H1 (cell line): ENCODE measurements at regions not wholly inside any gene's neighbourhood (a gene's known extent, or its start where the extent isn't known, plus 50 kb on each side); places are given as distances from the start of the nearest gene placed in this dataset.

Experiments used
- CTCF ChIA-PET: fragments of 300-600 bp; sonication (Branson Sonifier 250); formaldehyde crosslinking; loops from one replicate; lab custom pipeline; 2021; ENCODE audit not compliant: partially characterized antibody; lab: Charles Lee
- POLR2A ChIA-PET: fragments of 300-600 bp; sonication (Branson Sonifier 250); formaldehyde crosslinking; loops from one replicate; lab custom pipeline; 2021; ENCODE audit warnings: inconsistent platforms; ENCODE audit not compliant: partially characterized antibody; lab: Charles Lee
- DNase-seq, 2 experiments: peaks; one replicate each; pipeline versions ENCODE4 v3.0.0 to v3.0.0-alpha.2; 2010 to 2022; ENCODE audit warnings: low spot score in 2 of 2, low read depth in 1 of 2, mixed read lengths in 1 of 2
- FAIRE-seq: peaks from 2 replicates; lab custom pipeline; 2011; peaks lifted over from hg19 to GRCh38; lab: Jason Lieb, UNC
- H2AFZ ChIP-seq: 2 replicates; pipeline ENCODE4 v1.8.1; 2012; ENCODE audit warnings: low read length, inconsistent platforms
- H2AK5ac ChIP-seq: 2 replicates; pipeline ENCODE4 v1.6.1; 2013; ENCODE audit warnings: low read depth, low read length
- H2BK120ac ChIP-seq: replicated peaks from 2 replicates; pipeline ENCODE3; 2013; ENCODE audit warnings: low read depth, low read length, inconsistent platforms
- H2BK12ac ChIP-seq: 2 replicates; pipeline ENCODE4 v1.6.1; 2013; ENCODE audit warnings: low read depth, low read length
- H2BK15ac ChIP-seq: 2 replicates; pipeline ENCODE4 v1.6.1; 2013; ENCODE audit warnings: low read length
- H2BK20ac ChIP-seq: 2 replicates; pipeline ENCODE4 v1.6.1; 2013; ENCODE audit warnings: low read length
- H2BK5ac ChIP-seq: 2 replicates; pipeline ENCODE4 v1.6.1; 2013; ENCODE audit warnings: low read depth, low read length
- H3K14ac ChIP-seq: 2 replicates; pipeline ENCODE4 v1.6.1; 2013; ENCODE audit warnings: inconsistent platforms; ENCODE audit not compliant: insufficient read length
- H3K18ac ChIP-seq: 2 replicates; pipeline ENCODE4 v1.6.1; 2013; ENCODE audit warnings: low read length; ENCODE audit errors: extremely low read depth
- H3K23ac ChIP-seq: 2 replicates; pipeline ENCODE4 v1.6.1; 2013; ENCODE audit warnings: inconsistent platforms; ENCODE audit not compliant: insufficient read length
- H3K23me2 ChIP-seq: 2 replicates; pipeline ENCODE4 v1.6.1; 2013; ENCODE audit warnings: low read depth, low read length
- H3K27ac ChIP-seq: 2 replicates; pipeline ENCODE4 v1.6.1; 2011; ENCODE audit warnings: low read depth, low read length, inconsistent platforms
- H3K27me3 ChIP-seq, 4 experiments: replicated peaks in 1 of 4; 1 replicate in 1 of 4; 2 replicates in 3 of 4; pipeline versions ENCODE4 v1.6.1 to v1.8.1; 2011 to 2013; ENCODE audit warnings: low read length in 3 of 4, mild to moderate bottlenecking in 3 of 4, inconsistent platforms in 2 of 4, mixed read lengths in 2 of 4, moderate library complexity in 1 of 4; ENCODE audit not compliant: control insufficient read depth in 3 of 4, insufficient read depth in 3 of 4; ENCODE audit errors: extremely low read depth in 1 of 4
- H3K36me3 ChIP-seq, 4 experiments: 2 replicates each; pipeline versions ENCODE4 v1.6.1 to v1.8.1; 2011 to 2013; ENCODE audit warnings: mild to moderate bottlenecking in 4 of 4, low read length in 3 of 4, moderate library complexity in 2 of 4, control low read depth in 1 of 4, inconsistent platforms in 1 of 4; ENCODE audit not compliant: insufficient read depth in 4 of 4, control insufficient read depth in 2 of 4
- H3K4ac ChIP-seq: replicated peaks from 2 replicates; pipeline ENCODE3; 2013; ENCODE audit warnings: low read length, low read depth, mixed read lengths, inconsistent platforms; ENCODE audit not compliant: insufficient read length
- H3K4me1 ChIP-seq, 4 experiments: replicated peaks in 1 of 4; 1 replicate in 1 of 4; 2 replicates in 3 of 4; pipeline versions ENCODE4 v1.6.1 to v1.8.1; 2011 to 2013; ENCODE audit warnings: low read length in 3 of 4, inconsistent platforms in 2 of 4, mixed read lengths in 1 of 4; ENCODE audit not compliant: insufficient read depth in 4 of 4, control insufficient read depth in 3 of 4
- H3K4me2 ChIP-seq, 2 experiments: 2 replicates each; pipeline versions ENCODE4 v1.6.1 to v1.8.1; 2011 to 2013; ENCODE audit warnings: low read depth in 2 of 2, low read length in 2 of 2, control low read depth in 1 of 2, inconsistent platforms in 1 of 2, mild to moderate bottlenecking in 1 of 2; ENCODE audit not compliant: insufficient read depth in 1 of 2
- H3K4me3 ChIP-seq, 4 experiments: fragments of 200-600, 300-600 bp in 1 of 4; sonication (generic), shearing (Covaris generic), sonication (Bioruptor Twin) in 1 of 4; 2 replicates each; pipeline versions ENCODE4 v1.5.1 to v1.8.1; 2011 to 2016; ENCODE audit warnings: low read length in 4 of 4, low read depth in 3 of 4, control low read depth in 2 of 4, inconsistent platforms in 2 of 4, mild to moderate bottlenecking in 2 of 4, mixed read lengths in 1 of 4, moderate library complexity in 1 of 4; ENCODE audit not compliant: insufficient read depth in 2 of 4; ENCODE audit errors: extremely low read depth in 1 of 4
- H3K56ac ChIP-seq: replicated peaks from 2 replicates; pipeline ENCODE3; 2013; ENCODE audit warnings: low read depth, mild to moderate bottlenecking, mixed read lengths, low read length, inconsistent platforms; ENCODE audit not compliant: insufficient read length
- H3K79me1 ChIP-seq: 2 replicates; pipeline ENCODE4 v1.6.1; 2013; ENCODE audit warnings: low read depth, low read length, control low read depth
- H3K79me2 ChIP-seq, 2 experiments: 2 replicates each; pipeline versions ENCODE4 v1.6.1 to v1.8.1; 2012 to 2013; ENCODE audit warnings: low read length in 2 of 2, mild to moderate bottlenecking in 2 of 2, inconsistent platforms in 1 of 2; ENCODE audit not compliant: insufficient read depth in 2 of 2, control insufficient read depth in 1 of 2
- H3K9ac ChIP-seq, 4 experiments: replicated peaks in 1 of 4; 1 replicate in 1 of 4; 2 replicates in 3 of 4; pipeline versions ENCODE4 v1.6.1 to v1.8.1; 2011 to 2013; ENCODE audit warnings: low read depth in 3 of 4, low read length in 3 of 4, control low read depth in 2 of 4, mild to moderate bottlenecking in 2 of 4, moderate library complexity in 2 of 4, inconsistent platforms in 1 of 4; ENCODE audit errors: extremely low read depth in 1 of 4
- H3K9me3 ChIP-seq, 2 experiments: 2 replicates each; pipeline versions ENCODE4 v1.6.1 to v1.8.1; 2012 to 2013; ENCODE audit warnings: mild to moderate bottlenecking in 2 of 2, moderate library complexity in 2 of 2, control low read depth in 1 of 2, inconsistent platforms in 1 of 2, low read depth in 1 of 2, low read length in 1 of 2, mixed read lengths in 1 of 2; ENCODE audit not compliant: insufficient read depth in 2 of 2
- H4K20me1 ChIP-seq, 2 experiments: replicated peaks in 1 of 2; 2 replicates each; pipeline versions ENCODE3 to v1.8.1; 2011 to 2013; ENCODE audit warnings: inconsistent platforms in 2 of 2, low read length in 2 of 2, mild to moderate bottlenecking in 1 of 2; ENCODE audit not compliant: insufficient read depth in 2 of 2, control insufficient read depth in 1 of 2
- H4K5ac ChIP-seq: 2 replicates; pipeline ENCODE4 v1.6.1; 2013; ENCODE audit warnings: low read length, low read depth, mixed read lengths, inconsistent platforms; ENCODE audit not compliant: insufficient read length
- H4K8ac ChIP-seq: 2 replicates; pipeline ENCODE4 v1.8.0; 2013; ENCODE audit warnings: mild to moderate bottlenecking, moderate library complexity, low read length, inconsistent platforms; ENCODE audit not compliant: insufficient read depth; ENCODE audit errors: extremely low read depth
- H4K91ac ChIP-seq: replicated peaks from 2 replicates; pipeline ENCODE3; 2013; ENCODE audit warnings: low read length, mixed read lengths, inconsistent platforms; ENCODE audit not compliant: insufficient read length
- ATF2 ChIP-seq: IDR thresholded peaks from 2 replicates; pipeline ENCODE4 v1.6.1; 2012; ENCODE audit warnings: low read length, inconsistent platforms
- BACH1 ChIP-seq: IDR thresholded peaks from 2 replicates; pipeline ENCODE4 v1.6.1; 2012; ENCODE audit warnings: low read length, improper control_type of control experiment
- CHD2 ChIP-seq: IDR thresholded peaks from 2 replicates; pipeline ENCODE4 v1.6.1; 2012; ENCODE audit warnings: low read length, improper control_type of control experiment
- GABPA ChIP-seq: IDR thresholded peaks from 2 replicates; pipeline ENCODE4 v1.6.1; 2011; ENCODE audit warnings: mild to moderate bottlenecking, low read length, moderate library complexity, borderline replicate concordance; ENCODE audit not compliant: insufficient read depth
- HDAC2 ChIP-seq, 2 experiments: fragments of 300-600 bp in 1 of 2; sonication (generic) in 1 of 2; IDR thresholded peaks; 2 replicates each; pipeline ENCODE4 v1.6.1; 2011 to 2012; ENCODE audit warnings: low read depth in 2 of 2, low read length in 2 of 2, mild to moderate bottlenecking in 2 of 2, moderate library complexity in 2 of 2, borderline replicate concordance in 1 of 2, inconsistent platforms in 1 of 2
- JUND ChIP-seq: IDR thresholded peaks from 2 replicates; pipeline ENCODE4 v1.6.1; 2011; ENCODE audit warnings: mild to moderate bottlenecking, improper control_type of control experiment, low read length
- KDM1A ChIP-seq: fragments of 200-600, 300-600 bp; sonication (generic); IDR thresholded peaks from 2 replicates; pipeline ENCODE4 v1.7.1; 2016; ENCODE audit warnings: mild to moderate bottlenecking, low read length, borderline replicate concordance
- MAFK ChIP-seq: IDR thresholded peaks from 2 replicates; pipeline ENCODE4 v1.6.1; 2012; ENCODE audit warnings: low read depth, mild to moderate bottlenecking, improper control_type of control experiment, low read length
- POLR2A ChIP-seq, 2 experiments: IDR thresholded peaks; 1 replicate in 1 of 2; 2 replicates in 1 of 2; pipeline ENCODE4 v1.6.1; 2011; ENCODE audit warnings: low read depth in 2 of 2, low read length in 2 of 2, mild to moderate bottlenecking in 2 of 2; ENCODE audit errors: control extremely low read depth in 1 of 2
- RAD21 ChIP-seq, 2 experiments: IDR thresholded peaks in 1 of 2; conservative IDR thresholded peaks in 1 of 2; 2 replicates each; pipeline ENCODE4 v1.6.1; 2011; ENCODE audit warnings: low read depth in 2 of 2, low read length in 2 of 2, improper control_type of control experiment in 1 of 2, inconsistent platforms in 1 of 2, mild to moderate bottlenecking in 1 of 2, moderate library complexity in 1 of 2
- SIRT6 ChIP-seq: IDR thresholded peaks from one replicate; pipeline ENCODE4 v1.7.1; 2012; ENCODE audit warnings: low read length, inconsistent platforms
- SP2 ChIP-seq: IDR thresholded peaks from 2 replicates; pipeline ENCODE4 v1.6.1; 2012; ENCODE audit warnings: mild to moderate bottlenecking, low read length, inconsistent platforms
- WGBS, 2 experiments: shearing (Covaris generic) in 1 of 2; methylation state at CpG; one replicate each; pipeline versions ENCODE4 v1.1.6 to v1.1.7; 2013 to 2015; ENCODE audit warnings: low lambda C conversion rate in 2 of 2, mixed read lengths in 2 of 2, inconsistent platforms in 1 of 2, low coverage in 1 of 2, missing lambda C conversion rate in 1 of 2; ENCODE audit not compliant: insufficient replicate concordance in 2 of 2, insufficient coverage in 1 of 2, insufficient read length in 1 of 2; ENCODE audit errors: extremely low coverage in 1 of 2, missing lambda C conversion rate in 1 of 2; 5-methylcytosine and 5-hydroxymethylcytosine counted together
- TF ChIP-seq, protein P1 (sequence below): IDR thresholded peaks from 2 replicates; pipeline ENCODE4 v1.6.1; 2012; ENCODE audit warnings: inconsistent platforms

DNA sequence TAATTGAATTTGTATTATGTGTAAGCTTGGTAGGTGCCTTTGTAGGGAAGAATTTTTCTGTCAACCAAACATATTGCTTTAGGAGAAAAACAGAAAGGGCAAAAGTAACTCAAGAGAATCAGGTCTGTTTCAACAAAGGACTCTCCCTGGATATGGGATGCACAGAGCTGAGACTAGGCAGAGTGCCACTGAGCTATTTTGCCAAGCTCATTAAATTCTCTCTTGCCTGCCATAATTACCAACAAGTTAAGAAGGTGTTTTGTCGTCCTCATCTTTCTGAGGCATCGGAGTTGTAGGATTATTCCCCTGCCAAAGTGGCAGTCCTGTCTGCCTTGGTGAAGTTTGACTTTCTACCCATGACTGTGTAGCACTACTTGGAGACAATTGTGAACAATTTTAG, 438.9 kb upstream of the SEL1L start:
- Histone ChIP-seq H4K5ac (no peak overlapping the region), H2BK12ac (no peak overlapping the region), H3K4me3 (no peak overlapping the region), H3K23ac (no peak overlapping the region), H3K23me2 (no peaks in the 10 kb centered on the region; the same call in 1 of the 2 replicates), H4K8ac (no peak overlapping the region), H2BK120ac (no peak overlapping the region), H3K9ac (no peak overlapping the region), H3K79me2 (no peaks in the 10 kb centered on the region), H3K9me3 (peaks cover 3 to 4% of the 10 kb centered on the region in 2 experiments; a peak in 2 of 4 replicates), H4K91ac (no peak overlapping the region), H3K36me3 (no peaks in the 10 kb centered on the region), H3K27me3 (no peaks in the 10 kb centered on the region), H2BK15ac (no peak overlapping the region), H2AFZ (no peak overlapping the region), H2BK5ac (no peak overlapping the region), H3K79me1 (no peaks in the 10 kb centered on the region), H3K4me1 (peaks cover 0 to 2% (median 0%) of the 10 kb centered on the region in 4 experiments; a peak in 1 of 7 replicates), H3K14ac (no peak overlapping the region), H3K4me2 (no peak overlapping the region), H3K56ac (no peak overlapping the region), H3K4ac (no peak overlapping the region), H2BK20ac (no peak overlapping the region), H3K18ac (no peak overlapping the region), H4K20me1 (no peaks in the 10 kb centered on the region), H2AK5ac (no peak overlapping the region), H3K27ac (no peak overlapping the region)
- DNase-seq (no peak), FAIRE-seq (no peak)
- CTCF ChIA-PET, result interaction anchor here (0.8 to 1.5 kb wide), 4 partner anchors 11 to 46 kb away, joined by 3 to 5 read pairs (median 3); no protein-coding TSS in a partner anchor
- POLR2A ChIA-PET, result no interaction called here
- WGBS, 2 experiments, result 87% methylated on average over 2 of the region's 2 CpGs; no CpG with 5 or more reads in 1 of the 2 experiments
- TF ChIP-seq, protein P1, sequence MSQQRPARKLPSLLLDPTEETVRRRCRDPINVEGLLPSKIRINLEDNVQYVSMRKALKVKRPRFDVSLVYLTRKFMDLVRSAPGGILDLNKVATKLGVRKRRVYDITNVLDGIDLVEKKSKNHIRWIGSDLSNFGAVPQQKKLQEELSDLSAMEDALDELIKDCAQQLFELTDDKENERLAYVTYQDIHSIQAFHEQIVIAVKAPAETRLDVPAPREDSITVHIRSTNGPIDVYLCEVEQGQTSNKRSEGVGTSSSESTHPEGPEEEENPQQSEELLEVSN, result no peak
- TF ChIP-seq KDM1A (no peak), CHD2 (no peak), GABPA (no peak), SIRT6 (no peak), BACH1 (no peak), JUND (no peak), POLR2A (IDR thresholded peaks at IDR 0.05; ENCODE audit: control extremely low read depth in 1 of 2, low read depth in 2 of 2, low read length in 2 of 2) (no peak), HDAC2 (IDR thresholded peaks at IDR 0.05; ENCODE audit: borderline replicate concordance in 1 of 2, low read depth in 2 of 2, low read length in 2 of 2) (no peak), MAFK (no peak), RAD21 (IDR thresholded peaks at IDR 0.05 in 1 of 2, conservative IDR thresholded peaks at IDR 0.05 in 1 of 2; ENCODE audit: low read depth in 2 of 2, low read length in 2 of 2) (no peak), ATF2 (no peak), SP2 (no peak)
